RPMI7951 (cell line): ENCODE measurements at regions not wholly inside any gene's neighbourhood (a gene's known extent, or its start where the extent isn't known, plus 50 kb on each side); places are given as distances from the start of the nearest gene placed in this dataset.

Source experiments
- DNase-seq: peaks from one replicate; pipeline ENCODE4 v3.0.0-alpha.2; 2012; ENCODE audit warnings: low read depth

GRCh38 chr2:105621038-105621437 lies 123.7 kb upstream of the NCK2 start:
- DNase-seq = no peak

DNA sequence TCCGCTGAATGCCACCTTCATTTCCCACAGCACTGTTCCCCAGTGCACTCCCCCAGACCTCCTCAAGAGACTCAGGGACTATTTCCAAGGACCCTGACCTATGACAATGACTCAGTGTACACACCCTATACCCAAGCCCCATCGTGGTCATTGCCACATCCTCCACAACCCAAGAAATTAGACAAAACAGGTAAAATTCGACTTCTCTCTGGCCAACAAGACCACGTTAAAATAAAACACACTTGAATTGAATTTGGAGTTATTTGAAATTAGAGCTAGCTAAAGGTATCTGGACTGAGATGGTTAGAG lies 126.4 kb upstream of the NCK2 start:
- DNase-seq = no peak

GRCh38 chr2:105617631-105618350 lies 126.9 kb upstream of the NCK2 start:
- DNase-seq = no peak

DNA sequence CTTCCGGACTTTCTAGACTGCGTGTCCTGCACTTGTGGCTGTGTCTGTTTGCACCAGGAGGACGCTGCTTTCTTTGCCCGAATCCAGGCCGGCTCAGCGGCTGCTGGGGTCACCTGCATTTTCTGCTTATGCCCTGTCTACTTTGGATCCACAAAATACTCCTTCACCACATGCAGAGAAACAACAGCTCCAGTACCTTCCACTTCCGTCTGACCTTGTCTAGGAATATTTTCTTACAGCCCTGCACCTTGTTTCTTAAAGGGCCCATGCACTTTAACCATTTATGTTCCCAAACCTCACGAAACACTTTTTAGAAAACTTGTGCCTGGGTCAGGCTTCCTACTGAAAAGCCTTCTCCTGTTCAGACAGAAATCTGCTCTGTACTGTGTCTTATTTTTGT lies 129.4 kb upstream of the NCK2 start:
- no peak for DNase-seq

- no peak for DNase-seq
These were observed 132.8 kb upstream of the NCK2 start for GRCh38 chr2:105611811-105612424.

- no peak for DNase-seq
These were observed 133.4 kb upstream of the NCK2 start for GRCh38 chr2:105611333-105611637.

- DNase-seq = peak; percentile 53
These were observed 134.0 kb upstream of the NCK2 start for GRCh38 chr2:105610576-105611332.

- DNase-seq = no peak
These were observed 134.8 kb upstream of the NCK2 start for GRCh38 chr2:105609746-105610402.

GRCh38 chr2:105607920-105608504 lies 136.7 kb upstream of the NCK2 start:
- DNase-seq = no peak

DNA sequence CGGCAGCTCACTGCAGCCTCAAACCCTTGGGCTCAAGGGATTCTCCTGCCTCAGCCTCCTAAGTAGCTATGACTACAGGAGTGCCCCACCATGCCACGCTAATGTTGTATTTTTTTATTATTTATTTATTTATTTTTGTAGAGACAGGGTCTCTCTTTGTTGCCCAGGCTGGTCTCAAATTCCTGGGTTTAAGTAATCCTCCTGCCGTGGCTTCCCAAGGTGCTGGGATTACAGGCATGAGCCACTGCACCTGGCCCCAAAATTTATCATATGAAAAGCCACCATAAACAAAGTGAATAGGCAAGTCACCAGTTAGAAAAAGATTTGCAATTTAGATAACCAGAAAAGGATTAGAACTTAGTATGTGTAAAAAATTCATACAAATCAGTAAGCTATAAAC lies 138.6 kb upstream of the NCK2 start:
- no peak for DNase-seq

- DNase-seq = peak; percentile 48
These were observed 139.8 kb upstream of the NCK2 start for GRCh38 chr2:105604938-105605337.

DNA sequence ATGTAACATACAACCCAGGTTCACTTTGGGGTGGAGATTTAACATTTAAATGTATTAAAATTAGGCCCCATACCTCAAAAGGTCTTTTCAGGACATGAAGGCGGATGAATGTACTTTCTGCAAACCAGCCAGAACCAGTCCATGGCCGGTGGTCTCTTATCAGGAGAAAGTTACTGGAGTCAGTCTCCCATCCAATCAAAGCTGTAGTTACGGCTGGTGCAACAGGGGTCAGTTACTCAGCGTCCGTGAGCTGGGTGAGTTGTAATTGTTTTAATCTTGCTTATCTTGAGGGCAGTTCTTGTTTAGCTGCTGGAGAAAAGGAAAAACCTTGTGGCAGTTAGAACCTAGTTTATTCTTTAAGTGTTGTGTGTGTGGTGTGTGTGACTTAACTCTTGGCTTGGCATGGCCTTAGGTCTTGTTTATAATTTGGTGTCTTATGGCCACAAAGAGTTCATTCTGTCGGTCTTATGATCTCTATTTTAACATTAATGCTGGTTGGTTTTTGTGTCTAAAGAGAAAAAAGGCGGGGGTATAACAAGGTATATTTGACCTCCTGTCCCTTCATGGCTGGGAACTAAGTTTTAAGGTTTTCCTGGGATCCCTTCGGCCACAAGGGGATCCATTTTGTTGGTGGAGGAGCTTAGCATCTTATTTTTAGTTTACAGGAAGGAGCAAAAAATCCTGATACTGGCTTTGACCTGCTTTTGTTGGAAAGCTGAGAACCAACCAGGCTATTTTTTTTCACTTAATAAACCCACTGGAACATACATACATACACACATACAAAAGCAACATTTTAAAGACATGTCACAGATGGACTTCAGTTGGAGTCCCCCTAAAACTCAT lies 143.5 kb upstream of the NCK2 start:
- DNase-seq = no peak

GRCh38 chr2:105600602-105600948 lies 144.1 kb upstream of the NCK2 start:
- DNase-seq = no peak

DNA sequence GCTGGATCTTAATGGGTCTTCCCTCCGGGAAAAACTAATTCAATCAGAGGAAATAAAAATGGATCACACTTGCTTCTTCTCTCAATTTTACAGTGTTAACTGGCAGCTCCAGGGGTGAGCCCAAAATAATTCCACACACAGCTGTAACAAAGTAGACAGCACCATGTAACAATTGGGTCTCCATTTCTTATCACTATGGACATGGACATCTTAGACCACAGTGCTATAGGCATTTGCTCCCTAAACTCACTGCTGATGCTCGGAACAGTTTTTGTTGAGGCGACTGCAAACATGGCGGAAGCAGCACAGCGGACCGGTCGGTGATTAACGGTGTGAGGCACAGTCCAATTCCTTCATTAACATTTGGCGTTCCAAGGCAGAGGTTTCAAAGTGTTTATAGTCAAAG lies 144.7 kb upstream of the NCK2 start:
- no peak for DNase-seq

DNA sequence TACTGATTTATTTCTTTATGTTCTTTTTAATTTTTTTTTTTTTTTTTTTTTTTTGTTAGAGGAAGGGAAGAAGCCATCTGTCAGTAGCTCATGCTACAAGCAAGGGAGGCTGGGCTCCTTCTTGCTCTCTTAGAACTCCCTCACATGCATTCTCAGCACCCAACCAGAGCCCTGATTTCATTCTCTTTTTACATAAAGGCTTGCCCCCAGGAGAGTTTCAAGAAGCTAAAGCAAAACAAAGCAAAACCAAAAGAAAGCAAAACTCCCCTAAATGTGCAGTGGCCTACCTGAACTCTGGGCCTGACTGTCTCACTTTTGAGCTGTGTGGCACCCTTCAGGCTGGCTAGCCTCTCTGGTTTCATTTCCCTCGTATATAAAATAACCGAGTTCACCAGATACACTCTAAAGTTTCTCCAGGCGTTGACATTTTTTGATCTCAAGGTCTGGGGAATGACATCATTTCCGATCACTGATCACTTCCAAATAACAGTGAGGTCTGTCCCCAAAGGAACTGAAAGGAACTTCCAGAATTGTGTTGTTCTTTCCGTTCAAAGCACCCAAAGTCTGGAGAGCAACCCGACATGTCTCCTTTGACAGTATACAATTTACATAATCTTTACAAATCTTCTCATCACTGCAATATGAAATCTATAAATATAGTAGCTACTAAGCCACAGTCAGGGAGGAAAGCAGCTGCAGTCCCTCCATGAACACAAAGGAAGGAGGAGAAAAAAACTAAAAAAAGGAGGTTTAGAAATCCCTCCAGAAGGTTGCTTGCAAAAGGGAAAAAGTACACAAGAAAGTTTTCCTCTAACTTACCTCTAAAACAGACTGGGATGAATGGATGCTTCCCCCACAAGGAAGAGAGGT lies 145.6 kb upstream of the NCK2 start:
- DNase-seq = no peak

DNA sequence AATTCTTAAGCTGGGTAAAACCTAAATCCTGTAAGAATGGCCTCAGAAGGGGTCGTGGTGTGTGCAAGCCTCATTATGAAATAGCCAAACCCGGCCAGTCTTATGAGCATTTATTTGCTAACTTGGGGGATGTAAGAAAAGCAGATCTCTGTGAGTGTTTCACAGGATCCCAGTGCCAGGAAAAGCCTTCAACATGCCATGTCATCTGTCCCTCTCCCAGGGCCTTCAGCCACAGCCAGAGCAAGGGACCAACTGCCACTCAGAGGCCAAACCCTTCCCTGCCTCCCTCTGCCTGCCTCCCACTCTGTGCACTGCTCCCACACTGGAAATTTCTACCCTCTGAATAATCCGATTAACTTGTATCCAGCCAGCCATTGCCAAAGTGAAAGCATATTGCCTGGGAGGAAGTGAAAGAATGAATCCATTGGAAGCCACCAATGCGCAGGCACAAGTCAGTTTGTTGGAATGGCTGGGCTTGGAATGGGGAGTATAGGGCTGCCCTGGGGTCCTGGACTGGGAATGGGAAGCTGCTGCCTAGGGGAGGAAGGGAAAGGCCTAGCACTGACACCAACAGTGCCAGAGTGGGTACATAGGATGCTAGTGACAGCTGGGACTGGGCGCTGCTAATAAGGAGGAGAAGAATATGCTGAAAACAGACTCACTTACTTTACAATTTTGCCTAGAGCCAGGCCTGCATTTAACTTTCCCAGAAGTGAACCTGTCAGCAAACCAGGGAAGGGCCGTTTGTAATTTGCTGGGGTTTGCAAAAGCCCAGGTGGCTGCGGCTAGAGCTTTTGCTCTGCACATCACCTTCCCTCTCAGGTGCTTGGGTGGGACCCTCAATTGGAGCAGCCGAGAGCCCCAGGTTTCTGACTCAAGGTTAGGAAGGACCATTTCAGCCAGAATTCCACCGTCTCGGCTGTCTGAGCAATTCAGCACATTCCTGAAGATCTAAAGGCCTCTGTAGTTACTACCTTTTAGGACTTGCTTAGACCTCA lies 146.6 kb upstream of the NCK2 start:
- peak; percentile 14 for DNase-seq

DNA sequence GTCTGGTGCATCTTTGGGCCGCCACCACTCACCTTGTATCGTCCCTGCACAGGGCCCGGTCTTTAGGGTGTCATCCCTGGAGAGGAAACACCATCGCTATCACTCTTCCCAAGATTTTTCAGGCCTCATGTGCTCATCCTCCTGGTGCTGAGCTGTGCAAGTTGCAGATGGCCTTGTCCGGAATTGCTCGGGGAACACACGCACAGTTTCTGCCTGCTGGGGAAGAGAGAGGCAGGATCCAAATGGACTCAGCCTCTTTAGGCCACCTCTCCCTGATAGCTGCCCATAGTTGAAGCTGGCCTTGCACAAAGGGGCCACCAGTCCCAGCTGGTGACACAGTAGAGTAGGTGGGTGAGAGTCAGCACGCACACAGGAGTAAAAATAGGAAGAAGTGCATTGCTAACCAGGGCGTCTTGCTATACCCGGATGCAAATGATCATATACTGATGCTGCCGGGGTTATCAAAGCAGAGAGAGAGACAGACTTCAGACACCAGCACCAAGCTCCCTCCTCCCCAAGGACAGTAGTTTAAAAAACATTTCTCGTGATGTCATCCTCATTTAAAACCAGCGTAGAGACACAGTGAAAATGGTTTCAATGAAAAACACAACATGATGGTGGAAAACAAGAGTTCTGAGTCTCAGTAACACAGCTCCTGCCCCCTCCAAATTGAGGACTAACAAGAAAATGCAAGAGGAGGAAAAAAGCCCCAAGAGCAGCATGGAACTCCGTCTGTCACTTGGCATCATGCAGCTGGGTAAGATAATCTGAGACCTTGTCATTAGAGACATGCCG lies 147.5 kb upstream of the NCK2 start:
- no peak for DNase-seq

- DNase-seq = no peak
These were observed 148.2 kb upstream of the NCK2 start for GRCh38 chr2:105596411-105596921.
